ENCODE measurements at regions not wholly inside any gene's neighbourhood (a gene's known extent, or its start where the extent isn't known, plus 50 kb on each side); places are given as distances from the start of the nearest gene placed in this dataset.

GRCh38 chr21:38081708-38082107, 165.5 kb upstream of the KCNJ6 start:
- H3K27me3 ChIP-seq: no peaks in the 10 kb centered on the region
- no peak for TF ChIP-seq EP300 (IDR thresholded peaks at IDR 0.05)
- TF ChIP-seq POLR2A (IDR thresholded peaks at IDR 0.05): no peak
- no peak for TF ChIP-seq CTCF (IDR thresholded peaks at IDR 0.05)
- no peaks in the 10 kb centered on the region for H3K4me1 ChIP-seq (ENCODE audit: insufficient read depth)
- H3K9me3 ChIP-seq: no peaks in the 10 kb centered on the region
- H3K4me3 ChIP-seq: no peak overlapping the region
- no peaks in the 10 kb centered on the region for H3K36me3 ChIP-seq
- DNase-seq: no peak
- H3K27ac ChIP-seq: no peak overlapping the region
- WGBS, 3 donors: 89 to 92% (median 91%) methylated on average over 9 of the region's 9 CpGs
- intact Hi-C loops (cut with DNase I): no loop called here

GRCh38 chr21:38082936-38083485, 166.8 kb upstream of the KCNJ6 start:
- WGBS, 3 donors: 77 to 85% (median 80%) methylated on average over 4 of the region's 4 CpGs
- TF ChIP-seq CTCF (IDR thresholded peaks at IDR 0.05) (no peak), POLR2A (IDR thresholded peaks at IDR 0.05) (no peak), EP300 (IDR thresholded peaks at IDR 0.05) (no peak)
- intact Hi-C loops (cut with DNase I): no loop called here
- H3K36me3 ChIP-seq: no peaks in the 10 kb centered on the region
- H3K9me3 ChIP-seq: no peaks in the 10 kb centered on the region
- no peak overlapping the region for H3K27ac ChIP-seq
- no peaks in the 10 kb centered on the region for H3K27me3 ChIP-seq
- H3K4me3 ChIP-seq: no peak overlapping the region
- no peaks in the 10 kb centered on the region for H3K4me1 ChIP-seq (ENCODE audit: insufficient read depth)
- no peak for DNase-seq

GRCh38 chr21:38083535-38083934, 167.3 kb upstream of the KCNJ6 start:
- Histone ChIP-seq H3K27me3 (no peaks in the 10 kb centered on the region), H3K4me3 (no peak overlapping the region), H3K4me1 (ENCODE audit: insufficient read depth) (no peaks in the 10 kb centered on the region), H3K27ac (no peak overlapping the region), H3K9me3 (no peaks in the 10 kb centered on the region), H3K36me3 (no peaks in the 10 kb centered on the region)
- DNase-seq: no peak
- TF ChIP-seq POLR2A (IDR thresholded peaks at IDR 0.05): no peak
- TF ChIP-seq CTCF (IDR thresholded peaks at IDR 0.05): no peak
- no peak for TF ChIP-seq EP300 (IDR thresholded peaks at IDR 0.05)
- intact Hi-C loops (cut with DNase I): no loop called here

- no peaks in the 10 kb centered on the region for H3K27me3 ChIP-seq
- no peak overlapping the region for H3K27ac ChIP-seq
- WGBS, 3 donors: 93 to 97% (median 94%) methylated on average over 1 of the region's 1 CpG
- DNase-seq: no peak
- H3K4me3 ChIP-seq: no peak overlapping the region
- intact Hi-C loops (cut with DNase I): no loop called here
- no peaks in the 10 kb centered on the region for H3K9me3 ChIP-seq
- no peaks in the 10 kb centered on the region for H3K4me1 ChIP-seq (ENCODE audit: insufficient read depth)
- TF ChIP-seq EP300 (IDR thresholded peaks at IDR 0.05) (no peak), POLR2A (IDR thresholded peaks at IDR 0.05) (no peak), CTCF (IDR thresholded peaks at IDR 0.05) (no peak)
- no peaks in the 10 kb centered on the region for H3K36me3 ChIP-seq
Observed at GRCh38 chr21:38086580-38086979, 170.2 kb upstream of the KCNJ15 start.
